Adrenal gland (tissue), 9 donors: ENCODE measurements at regions not wholly inside any gene's neighbourhood (a gene's known extent, or its start where the extent isn't known, plus 50 kb on each side); places are given as distances from the start of the nearest gene placed in this dataset.

Source experiments
- DNase-seq, 7 donors: peaks; one replicate each; pipeline ENCODE4 v3.0.0-alpha.2; 2019 to 2020
- H3K27ac ChIP-seq, 5 donors: fragments of 200-600 bp; sonication (generic) in 4 of 5; 1 replicate in 3 of 5; 2 replicates in 2 of 5; pipeline versions ENCODE4 v1.5.1 to v1.8.0; 2016 to 2020; ENCODE audit warnings: mild to moderate bottlenecking in 1 of 5
- H3K27me3 ChIP-seq: fragments of 200-600 bp; 2 replicates; pipeline ENCODE4 v1.8.0; 2021
- H3K36me3 ChIP-seq, 2 donors: fragments of 200-600 bp; replicated peaks in 1 of 2; 1 replicate in 1 of 2; 2 replicates in 1 of 2; pipeline versions ENCODE4 v1.5.1 to v1.8.0; 2018 to 2022
- H3K4me1 ChIP-seq, 2 donors: fragments of 200-600 bp; replicated peaks in 1 of 2; 1 replicate in 1 of 2; 2 replicates in 1 of 2; pipeline versions ENCODE4 v1.5.1 to v1.8.0; 2018 to 2021
- H3K4me3 ChIP-seq, 4 donors: fragments of 200-600 bp; sonication (generic) in 3 of 4; one replicate each; pipeline ENCODE4 v1.5.1; 2016 to 2018
- H3K9me3 ChIP-seq, 3 donors: fragments of 200-600 bp; sonication (generic) in 1 of 3; replicated peaks in 1 of 3; 1 replicate in 2 of 3; 2 replicates in 1 of 3; pipeline versions ENCODE4 v1.5.1 to v1.8.0; 2016 to 2021
- CTCF ChIP-seq, 6 experiments: fragments of 450-650 bp in 4 of 6; fragments of 200-600 bp in 2 of 6; sonication (generic) in 1 of 6; IDR thresholded peaks; 1 replicate in 5 of 6; 2 replicates in 1 of 6; pipeline versions ENCODE4 v1.5.1 to v1.8.0; 2016 to 2021; ENCODE audit warnings: antibody characterized with exemption in 6 of 6, mild to moderate bottlenecking in 2 of 6, moderate library complexity in 1 of 6
- POLR2A ChIP-seq, 2 donors: fragments of 450-650 bp; IDR thresholded peaks; one replicate each; pipeline ENCODE4 v1.6.1; 2017; ENCODE audit warnings: antibody characterized with exemption in 2 of 2, mild to moderate bottlenecking in 2 of 2, moderate library complexity in 1 of 2
- WGBS, 4 donors: extraction: QIAGEN DNeasy Blood & Tissue Kit in 2 of 4; methylation state at CpG; one replicate each; pipeline versions ENCODE4 v1.1.5 to v1.1.7; 2013 to 2017; 5-methylcytosine and 5-hydroxymethylcytosine counted together
- intact Hi-C, 2 donors: fragments of 100-400 bp; cut with DNase I; formaldehyde crosslinking; loops; one replicate each; pipeline versions ENCODE4 v1.14.1 to v1.15.0; 2022 to 2023
- donor health status: healthy with polysubstance abuse.
- donor health status: Bipolar disorder and iron deficiency.
- donor health status: DM: yes; HTN: yes; CAD: no.
- donor health status: DM: no; HTN: no; CAD: no.
- donor health status: DM: no; HTN: no; CAD: no.

GRCh38 chr6:129936329-129937165, 75.4 kb upstream of the TMEM244 start:
- H3K27ac ChIP-seq = no peak overlapping the region
- no peaks in the 10 kb centered on the region for H3K9me3 ChIP-seq
- H3K36me3 ChIP-seq = no peaks in the 10 kb centered on the region
- peak; percentile 27 to 60 (median 40) for DNase-seq
- intact Hi-C loops = no loop called here
- no peaks in the 10 kb centered on the region for H3K4me1 ChIP-seq
- no peak for TF ChIP-seq POLR2A (IDR thresholded peaks at IDR 0.05)
- peak; percentile 15 to 51 (median 44) for TF ChIP-seq CTCF (IDR thresholded peaks at IDR 0.05)
- 15 to 17% (median 16%) methylated on average over 7 of the region's 7 CpGs for whole genome bisulfite sequencing, 4 donors
- no peaks in the 10 kb centered on the region for H3K27me3 ChIP-seq
- H3K4me3 ChIP-seq = no peak overlapping the region

DNA sequence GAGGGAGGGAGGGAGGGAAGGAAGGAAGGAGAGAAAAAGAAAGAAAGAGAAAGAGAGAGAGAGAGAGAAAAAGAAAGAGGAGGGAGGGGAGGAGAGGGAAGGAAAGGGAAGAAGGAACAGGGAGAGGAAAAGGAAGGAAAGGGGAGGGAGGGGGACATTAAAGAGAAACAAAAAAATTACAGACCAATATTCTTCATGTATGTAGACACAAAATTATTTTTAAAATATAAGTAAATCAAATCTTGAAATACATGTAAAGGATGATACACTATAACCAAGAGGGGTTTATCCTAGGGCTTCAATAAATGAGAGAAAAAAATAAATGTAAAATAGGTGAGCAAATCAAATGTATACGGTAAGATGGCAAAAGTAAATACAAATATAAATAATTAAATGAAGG, 71.2 kb upstream of the TMEM244 start:
- intact Hi-C loops = no loop called here
- TF ChIP-seq POLR2A (IDR thresholded peaks at IDR 0.05) (no peak), CTCF (IDR thresholded peaks at IDR 0.05) (no peak)
- Histone ChIP-seq H3K27me3 (no peaks in the 10 kb centered on the region), H3K4me1 (no peaks in the 10 kb centered on the region), H3K36me3 (no peaks in the 10 kb centered on the region), H3K4me3 (no peak overlapping the region), H3K9me3 (no peaks in the 10 kb centered on the region), H3K27ac (no peak overlapping the region)
- whole genome bisulfite sequencing, 4 donors = 90 to 95% (median 95%) methylated on average over 1 of the region's 1 CpG
- DNase-seq = no peak

GRCh38 chr6:129929433-129929832, 68.3 kb upstream of the TMEM244 start:
- intact Hi-C loops = no loop called here
- 32 to 38% (median 38%) methylated on average over 1 of the region's 1 CpG for WGBS, 4 donors
- H3K4me3 ChIP-seq = no peak overlapping the region

More at GRCh38 chr6:129929433-129929832, 68.3 kb upstream of the TMEM244 start:
- Histone ChIP-seq H3K4me1 (no peaks in the 10 kb centered on the region), H3K27ac (no peak overlapping the region), H3K9me3 (no peaks in the 10 kb centered on the region), H3K27me3 (no peaks in the 10 kb centered on the region), H3K36me3 (no peaks in the 10 kb centered on the region)
- peak; percentile 16 to 67 (median 31) for DNase-seq
- TF ChIP-seq POLR2A (IDR thresholded peaks at IDR 0.05) (no peak), CTCF (IDR thresholded peaks at IDR 0.05) (no peak)
